ENCODE measurements at regions not wholly inside any gene's neighbourhood (a gene's known extent, or its start where the extent isn't known, plus 50 kb on each side); places are given as distances from the start of the nearest gene placed in this dataset.
A peak's percentile ranks its signal among the peaks of the same experiment; 100 is the strongest.

- Histone ChIP-seq H2BK5ac (ENCODE audit: low read depth, low read length, poor library complexity) (no peak overlapping the region), H3K4ac (ENCODE audit: low read depth, low read length) (no peak overlapping the region), H3K18ac (ENCODE audit: low read length) (no peak overlapping the region), H3K36me3 (ENCODE audit: control insufficient read depth in 1 of 2, insufficient read depth in 2 of 2, low read length in 2 of 2) (no peaks in the 10 kb centered on the region), H2AK5ac (ENCODE audit: low read length) (no peak overlapping the region), H2AFZ (ENCODE audit: insufficient read depth, low read length, poor library complexity) (no peak overlapping the region), H3K79me1 (ENCODE audit: low read length) (no peaks in the 10 kb centered on the region), H2BK120ac (ENCODE audit: insufficient read depth, low read length, poor library complexity) (no peak overlapping the region), H4K91ac (ENCODE audit: low read depth, low read length) (no peak overlapping the region), H3K27me3 (ENCODE audit: insufficient read depth, low read length) (no peaks in the 10 kb centered on the region), H3K4me1 (ENCODE audit: control insufficient read depth in 1 of 2, insufficient read depth in 2 of 2, low read length in 2 of 2) (peaks cover 0 to 3% of the 10 kb centered on the region in 2 experiments), H3K79me2 (ENCODE audit: control insufficient read depth, insufficient read depth, low read length, poor library complexity) (no peaks in the 10 kb centered on the region), H3K14ac (ENCODE audit: low read length) (no peak overlapping the region), H3K9me3 (ENCODE audit: insufficient read depth, low read depth, low read length) (no peaks in the 10 kb centered on the region), H3K9ac (ENCODE audit: low read length) (no peak overlapping the region), H4K8ac (ENCODE audit: low read depth, low read length) (no peak overlapping the region), H3K23ac (ENCODE audit: low read length) (no peak overlapping the region), H3K27ac (ENCODE audit: low read depth, low read length) (no peak overlapping the region), H3K4me3 (ENCODE audit: low read depth, low read length) (no peak overlapping the region), H4K12ac (ENCODE audit: low read depth, low read length) (no peak overlapping the region), H3K4me2 (ENCODE audit: low read length) (no peak overlapping the region), H2BK12ac (ENCODE audit: low read length) (no peak overlapping the region)
- no peak for DNase-seq
- no CpG with 5 or more reads among the region's 2 CpGs for WGBS (ENCODE audit: extremely low coverage, insufficient coverage, insufficient read length)
Observed at GRCh38 chr11:11083441-11083840, 225.6 kb upstream of the ZBED5 start.

- Histone ChIP-seq H3K14ac (ENCODE audit: low read length) (no peak overlapping the region), H2BK12ac (ENCODE audit: low read length) (no peak overlapping the region), H2BK5ac (ENCODE audit: low read depth, low read length, poor library complexity) (no peak overlapping the region), H3K9ac (ENCODE audit: low read length) (no peak overlapping the region), H3K4me2 (ENCODE audit: low read length) (no peak overlapping the region), H3K27me3 (ENCODE audit: insufficient read depth, low read length) (no peaks in the 10 kb centered on the region), H2AK5ac (ENCODE audit: low read length) (no peak overlapping the region), H3K79me2 (ENCODE audit: control insufficient read depth, insufficient read depth, low read length, poor library complexity) (no peaks in the 10 kb centered on the region), H4K8ac (ENCODE audit: low read depth, low read length) (no peak overlapping the region), H2BK120ac (ENCODE audit: insufficient read depth, low read length, poor library complexity) (no peak overlapping the region), H4K12ac (ENCODE audit: low read depth, low read length) (no peak overlapping the region), H3K9me3 (ENCODE audit: insufficient read depth, low read depth, low read length) (no peaks in the 10 kb centered on the region), H3K23ac (ENCODE audit: low read length) (no peak overlapping the region), H3K18ac (ENCODE audit: low read length) (no peak overlapping the region), H2AFZ (ENCODE audit: insufficient read depth, low read length, poor library complexity) (no peak overlapping the region), H4K91ac (ENCODE audit: low read depth, low read length) (no peak overlapping the region), H3K4me3 (ENCODE audit: low read depth, low read length) (no peak overlapping the region), H3K4ac (ENCODE audit: low read depth, low read length) (no peak overlapping the region), H3K36me3 (ENCODE audit: control insufficient read depth in 1 of 2, insufficient read depth in 2 of 2, low read length in 2 of 2) (no peaks in the 10 kb centered on the region), H3K27ac (ENCODE audit: low read depth, low read length) (no peak overlapping the region), H3K4me1 (ENCODE audit: control insufficient read depth in 1 of 2, insufficient read depth in 2 of 2, low read length in 2 of 2) (peaks cover 0 to 3% of the 10 kb centered on the region in 2 experiments), H3K79me1 (ENCODE audit: low read length) (no peaks in the 10 kb centered on the region)
- DNase-seq: peak in 1 of 2 donors; percentile 5
Observed at GRCh38 chr11:11082646-11083045, 224.8 kb upstream of the ZBED5 start.

- Histone ChIP-seq H3K4ac (ENCODE audit: low read depth, low read length) (no peak overlapping the region), H3K4me1 (ENCODE audit: control insufficient read depth in 1 of 2, insufficient read depth in 2 of 2, low read length in 2 of 2) (peaks cover 2 to 3% of the 10 kb centered on the region in 2 experiments), H2AFZ (ENCODE audit: insufficient read depth, low read length, poor library complexity) (no peak overlapping the region), H3K18ac (ENCODE audit: low read length) (no peak overlapping the region), H3K9me3 (ENCODE audit: insufficient read depth, low read depth, low read length) (no peaks in the 10 kb centered on the region), H3K9ac (ENCODE audit: low read length) (no peak overlapping the region), H3K27ac (ENCODE audit: low read depth, low read length) (no peak overlapping the region), H3K4me2 (ENCODE audit: low read length) (no peak overlapping the region), H2BK5ac (ENCODE audit: low read depth, low read length, poor library complexity) (no peak overlapping the region), H4K8ac (ENCODE audit: low read depth, low read length) (no peak overlapping the region), H3K4me3 (ENCODE audit: low read depth, low read length) (no peak overlapping the region), H4K12ac (ENCODE audit: low read depth, low read length) (no peak overlapping the region), H4K91ac (ENCODE audit: low read depth, low read length) (no peak overlapping the region), H3K79me1 (ENCODE audit: low read length) (no peaks in the 10 kb centered on the region), H3K36me3 (ENCODE audit: control insufficient read depth in 1 of 2, insufficient read depth in 2 of 2, low read length in 2 of 2) (no peaks in the 10 kb centered on the region), H3K14ac (ENCODE audit: low read length) (no peak overlapping the region), H3K27me3 (ENCODE audit: insufficient read depth, low read length) (no peaks in the 10 kb centered on the region), H2AK5ac (ENCODE audit: low read length) (no peak overlapping the region), H3K23ac (ENCODE audit: low read length) (no peak overlapping the region), H2BK12ac (ENCODE audit: low read length) (no peak overlapping the region), H3K79me2 (ENCODE audit: control insufficient read depth, insufficient read depth, low read length, poor library complexity) (no peaks in the 10 kb centered on the region), H2BK120ac (ENCODE audit: insufficient read depth, low read length, poor library complexity) (no peak overlapping the region)
- no CpG with 5 or more reads among the region's 4 CpGs for WGBS (ENCODE audit: extremely low coverage, insufficient coverage, insufficient read length)
- DNase-seq: no peak
Observed at GRCh38 chr11:11081776-11082175, 223.9 kb upstream of the ZBED5 start.

GRCh38 chr11:11081288-11081687, 223.4 kb upstream of the ZBED5 start:
- H3K4me3 ChIP-seq (ENCODE audit: low read depth, low read length): no peak overlapping the region
- no peak overlapping the region for H3K4me2 ChIP-seq (ENCODE audit: low read length)
- H2BK5ac ChIP-seq (ENCODE audit: low read depth, low read length, poor library complexity): no peak overlapping the region
- H4K91ac ChIP-seq (ENCODE audit: low read depth, low read length): no peak overlapping the region
- no peaks in the 10 kb centered on the region for H3K79me2 ChIP-seq (ENCODE audit: control insufficient read depth, insufficient read depth, low read length, poor library complexity)
- H3K27ac ChIP-seq (ENCODE audit: low read depth, low read length): no peak overlapping the region
- no peaks in the 10 kb centered on the region for H3K36me3 ChIP-seq (ENCODE audit: control insufficient read depth in 1 of 2, insufficient read depth in 2 of 2, low read length in 2 of 2)
- H3K4ac ChIP-seq (ENCODE audit: low read depth, low read length): no peak overlapping the region
- H3K9ac ChIP-seq (ENCODE audit: low read length): no peak overlapping the region
- no peak overlapping the region for H4K8ac ChIP-seq (ENCODE audit: low read depth, low read length)
- no peak overlapping the region for H3K18ac ChIP-seq (ENCODE audit: low read length)
- H3K23ac ChIP-seq (ENCODE audit: low read length): peak overlapping the region; percentile 83
- DNase-seq: no peak
- no CpG with 5 or more reads among the region's 4 CpGs for WGBS (ENCODE audit: extremely low coverage, insufficient coverage, insufficient read length)
- H3K14ac ChIP-seq (ENCODE audit: low read length): no peak overlapping the region
- no peaks in the 10 kb centered on the region for H3K79me1 ChIP-seq (ENCODE audit: low read length)
- H2AFZ ChIP-seq (ENCODE audit: insufficient read depth, low read length, poor library complexity): no peak overlapping the region
- H3K4me1 ChIP-seq (ENCODE audit: control insufficient read depth in 1 of 2, insufficient read depth in 2 of 2, low read length in 2 of 2): peaks cover 2 to 3% of the 10 kb centered on the region in 2 experiments
- H2BK120ac ChIP-seq (ENCODE audit: insufficient read depth, low read length, poor library complexity): no peak overlapping the region
- H4K12ac ChIP-seq (ENCODE audit: low read depth, low read length): no peak overlapping the region
- no peaks in the 10 kb centered on the region for H3K27me3 ChIP-seq (ENCODE audit: insufficient read depth, low read length)
- H3K9me3 ChIP-seq (ENCODE audit: insufficient read depth, low read depth, low read length): no peaks in the 10 kb centered on the region
- H2BK12ac ChIP-seq (ENCODE audit: low read length): no peak overlapping the region
- no peak overlapping the region for H2AK5ac ChIP-seq (ENCODE audit: low read length)

Measured in trophoblast cell (in vitro differentiated cells and primary cell).